ENCODE measurements at regions not wholly inside any gene's neighbourhood (a gene's known extent, or its start where the extent isn't known, plus 50 kb on each side); places are given as distances from the start of the nearest gene placed in this dataset.
"Not testable (repeated sequence)": the region's sequence is repeated elsewhere in the genome, so short reads cannot be mapped to it uniquely, and the experiment has no call there.

DNA sequence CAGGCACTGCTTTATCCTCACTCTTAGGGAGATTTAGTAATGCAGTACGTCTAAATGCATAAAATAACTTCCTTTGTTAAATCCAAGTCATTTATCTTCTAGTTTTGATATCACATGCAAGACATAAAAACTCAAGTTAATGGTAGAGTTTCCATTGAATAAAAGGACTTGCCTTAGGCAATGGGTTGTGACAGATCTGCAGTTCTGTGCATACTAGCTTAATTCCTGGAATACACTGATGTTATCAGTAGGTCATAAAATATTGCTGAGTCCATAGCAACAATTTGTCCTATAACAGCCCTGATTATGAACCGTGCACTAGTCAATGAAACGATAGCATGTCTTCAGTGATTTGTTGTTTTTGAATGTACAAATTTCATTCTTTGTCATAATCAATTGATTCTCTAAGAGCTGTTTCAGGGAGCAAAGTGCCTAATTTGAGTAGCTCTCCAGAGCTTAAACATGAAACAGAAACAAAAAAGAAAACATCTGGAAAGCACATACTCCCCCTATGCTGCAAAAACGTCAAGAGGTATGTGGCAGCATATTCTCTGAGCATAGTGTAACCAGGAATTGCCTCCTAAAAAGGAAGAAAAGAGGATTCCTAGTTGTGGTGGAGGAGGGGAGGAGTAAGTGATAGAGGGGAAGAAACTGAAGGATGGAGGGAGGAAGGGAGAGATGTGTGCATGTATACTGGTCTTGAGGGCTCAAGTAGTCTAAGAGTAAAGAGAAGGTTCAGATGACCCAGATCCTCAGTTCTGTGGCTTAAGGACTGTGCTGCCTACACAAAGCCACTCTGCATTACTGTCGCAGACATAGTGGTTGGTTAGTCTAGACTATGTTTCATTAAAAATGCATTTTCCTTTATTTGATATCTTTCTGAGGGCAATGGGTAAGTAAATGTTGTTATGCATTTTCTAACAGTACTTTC is 589.2 kb downstream of the PRR16 start:
- no peaks in the 10 kb centered on the region for H3K4me1 Mint-ChIP-seq
- no peaks in the 10 kb centered on the region for H3K27me3 Mint-ChIP-seq
- H3K36me3 Mint-ChIP-seq = no peaks in the 10 kb centered on the region
- DNase-seq (no peak), ATAC-seq (ENCODE audit: low read depth) (no peak)
- no peak overlapping the region for H3K4me3 Mint-ChIP-seq
- no peak overlapping the region for H3K27ac Mint-ChIP-seq
- POLR2A ChIA-PET = no interaction called here
- H3K9me3 Mint-ChIP-seq = peaks cover 1% of the 10 kb centered on the region

DNA sequence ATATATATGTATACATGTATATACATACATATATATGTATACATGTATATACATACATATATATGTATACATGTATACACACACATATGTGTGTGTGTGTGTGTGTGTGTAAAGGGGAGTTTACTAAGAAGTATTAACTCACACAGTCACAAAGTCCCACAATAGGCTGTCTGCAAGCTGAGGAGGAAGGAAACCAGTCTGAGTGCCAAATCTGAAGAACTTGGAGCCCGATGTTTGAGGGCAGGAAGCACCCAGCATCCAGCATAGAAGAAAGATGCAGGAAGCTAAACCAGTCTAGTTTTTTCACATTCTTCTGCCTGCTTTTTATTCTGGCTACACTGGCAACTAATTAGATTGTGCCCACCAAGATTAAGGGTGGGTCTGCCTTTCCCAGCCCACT is 591.5 kb downstream of the PRR16 start:
- Mint-ChIP-seq H3K9me3 (peaks cover 1% of the 10 kb centered on the region), H3K36me3 (no peaks in the 10 kb centered on the region), H3K4me3 (no peak overlapping the region), H3K27me3 (no peaks in the 10 kb centered on the region), H3K27ac (no peak overlapping the region), H3K4me1 (no peaks in the 10 kb centered on the region)
- DNase-seq (no peak), ATAC-seq (ENCODE audit: low read depth) (no peak)
- POLR2A ChIA-PET = no interaction called here

DNA sequence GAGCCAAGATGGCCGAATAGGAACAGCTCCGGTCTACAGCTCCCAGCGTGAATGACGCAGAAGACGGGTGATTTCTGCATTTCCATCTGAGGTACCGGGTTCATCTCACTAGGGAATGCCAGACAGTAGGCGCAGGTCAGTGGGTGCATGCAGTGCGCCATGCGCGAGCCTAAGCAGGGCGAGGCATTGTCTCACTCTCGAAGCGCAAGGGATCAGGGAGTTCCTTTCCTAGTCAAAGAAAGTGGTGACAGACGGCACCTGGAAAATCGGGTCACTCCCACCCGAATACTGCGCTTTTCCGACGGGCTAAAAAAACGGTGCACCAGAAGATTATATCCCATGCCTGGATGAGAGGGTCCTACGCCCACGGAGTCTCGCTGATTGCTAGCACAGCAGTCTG is 600.1 kb downstream of the PRR16 start:
- H3K36me3 Mint-ChIP-seq; H3K9me3 Mint-ChIP-seq; H3K27ac Mint-ChIP-seq; POLR2A ChIA-PET; ATAC-seq (ENCODE audit: low read depth); H3K27me3 Mint-ChIP-seq; H3K4me1 Mint-ChIP-seq; H3K4me3 Mint-ChIP-seq; DNase-seq: not testable (repeated sequence)

DNA sequence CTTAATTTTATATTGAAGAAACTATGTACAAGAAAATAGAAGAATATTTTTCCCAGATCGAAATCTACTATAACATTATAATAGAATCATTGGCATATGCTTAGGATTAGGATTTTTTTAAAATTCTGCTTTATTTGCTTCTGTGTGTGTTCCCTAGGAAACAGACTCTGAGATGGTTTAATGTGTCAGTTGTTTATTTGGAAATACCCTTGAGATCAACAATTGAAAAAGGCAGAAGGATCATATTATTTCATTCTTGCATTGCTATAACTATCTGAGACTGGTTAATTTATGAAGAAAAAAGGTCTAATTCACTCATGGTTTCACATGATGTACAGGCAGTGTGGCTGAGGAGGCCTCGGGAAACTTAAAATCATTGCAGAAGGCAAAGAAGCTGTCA is 622.6 kb downstream of the PRR16 start:
- Mint-ChIP-seq H3K27me3 (no peaks in the 10 kb centered on the region), H3K4me1 (no peaks in the 10 kb centered on the region), H3K9me3 (peaks cover 4% of the 10 kb centered on the region), H3K27ac (no peak overlapping the region), H3K4me3 (no peak overlapping the region), H3K36me3 (no peaks in the 10 kb centered on the region)
- ATAC-seq (ENCODE audit: low read depth) (no peak), DNase-seq (no peak)
- POLR2A ChIA-PET = no interaction called here

DNA sequence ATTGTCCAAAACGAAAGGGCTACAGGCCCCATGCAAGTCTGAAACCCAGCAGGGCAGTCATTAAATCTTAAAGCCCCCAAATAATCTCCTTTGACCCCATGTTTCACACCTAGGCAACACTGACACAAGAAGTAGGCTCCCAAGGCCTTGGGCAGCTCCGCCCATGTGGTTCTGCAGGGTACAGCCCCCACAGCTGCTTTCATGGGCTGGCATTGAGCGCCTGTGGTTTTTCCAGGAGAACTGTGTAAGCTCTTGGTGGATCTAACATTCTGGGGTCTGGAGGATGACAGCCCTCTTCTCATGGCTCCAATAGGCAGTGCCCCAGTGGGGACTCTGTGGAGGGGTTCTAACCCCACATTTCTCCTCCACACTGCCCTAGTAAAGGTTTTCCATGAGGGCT is 623.5 kb downstream of the PRR16 start:
- Mint-ChIP-seq H3K4me3 (no peak overlapping the region), H3K9me3 (peaks cover 4% of the 10 kb centered on the region), H3K36me3 (no peaks in the 10 kb centered on the region), H3K27ac (no peak overlapping the region), H3K4me1 (no peaks in the 10 kb centered on the region), H3K27me3 (no peaks in the 10 kb centered on the region)
- DNase-seq = no peak
- POLR2A ChIA-PET = no interaction called here
- no peak for ATAC-seq (ENCODE audit: low read depth)

DNA sequence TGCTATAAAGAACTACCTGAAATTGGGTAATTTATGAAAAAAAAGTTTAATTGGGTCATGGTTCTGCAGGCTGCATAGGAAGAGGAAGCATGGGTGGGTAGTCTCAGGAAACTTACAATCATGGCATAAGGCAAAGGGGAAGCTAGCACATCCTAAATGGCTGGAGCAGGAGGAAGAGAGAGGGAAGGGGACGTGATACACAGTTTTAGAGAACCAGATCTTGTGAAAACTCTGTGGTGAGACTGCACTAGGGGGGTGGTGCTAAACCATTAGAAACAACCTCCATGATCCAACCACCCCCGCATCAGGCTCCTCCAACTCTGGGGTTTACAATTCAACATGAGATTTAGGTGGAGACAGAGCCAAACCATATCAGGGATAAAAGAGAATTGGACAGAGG is 624.2 kb downstream of the PRR16 start:
- Mint-ChIP-seq H3K27me3 (no peaks in the 10 kb centered on the region), H3K9me3 (peaks cover 4% of the 10 kb centered on the region), H3K36me3 (no peaks in the 10 kb centered on the region), H3K27ac (no peak overlapping the region), H3K4me1 (no peaks in the 10 kb centered on the region), H3K4me3 (no peak overlapping the region)
- POLR2A ChIA-PET = no interaction called here
- ATAC-seq (ENCODE audit: low read depth) = no peak
- no peak for DNase-seq

DNA sequence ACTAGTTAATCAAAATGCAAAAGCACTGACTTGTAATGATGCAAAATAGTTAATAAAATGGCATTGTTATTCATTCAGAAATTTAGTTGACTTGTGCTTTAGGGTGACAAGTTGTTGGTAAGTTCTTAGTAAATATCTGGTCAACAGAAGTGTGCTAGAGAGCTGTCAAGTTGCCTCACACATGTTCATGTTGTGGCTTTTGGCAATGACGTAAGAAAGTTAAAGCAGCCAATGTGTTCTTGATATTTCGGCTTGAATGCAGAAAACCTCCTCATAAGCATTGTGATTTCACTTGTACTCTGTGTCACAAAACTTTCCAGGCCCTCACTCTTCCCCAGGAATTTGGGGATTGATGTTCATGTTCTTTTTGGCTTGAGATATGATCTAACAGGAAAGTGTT is 626.7 kb downstream of the PRR16 start:
- Mint-ChIP-seq H3K4me3 (no peak overlapping the region), H3K27ac (no peak overlapping the region), H3K27me3 (no peaks in the 10 kb centered on the region), H3K9me3 (peaks cover 4% of the 10 kb centered on the region), H3K36me3 (no peaks in the 10 kb centered on the region), H3K4me1 (no peaks in the 10 kb centered on the region)
- POLR2A ChIA-PET = no interaction called here
- ATAC-seq (ENCODE audit: low read depth) = no peak
- DNase-seq = no peak

DNA sequence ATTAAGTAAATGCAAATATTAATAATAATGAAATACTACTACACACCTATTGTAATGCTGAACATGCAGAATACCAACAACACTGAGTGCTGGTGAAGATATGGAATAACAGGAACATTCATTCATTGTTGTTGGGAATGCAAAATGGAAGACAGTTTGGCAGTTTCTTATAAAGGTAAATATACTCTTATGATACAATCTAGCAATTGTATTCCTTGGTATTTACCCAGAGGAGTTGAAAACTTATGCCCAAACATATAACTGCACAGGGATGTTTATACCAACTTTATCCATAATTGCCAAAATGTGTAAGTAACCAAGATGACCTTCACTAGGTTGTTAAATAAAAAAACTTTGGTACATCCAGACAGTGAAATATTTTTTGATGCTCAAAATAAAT is 636.8 kb downstream of the PRR16 start:
- POLR2A ChIA-PET = no interaction called here
- no peaks in the 10 kb centered on the region for H3K4me1 Mint-ChIP-seq
- no peak for ATAC-seq (ENCODE audit: low read depth)
- H3K36me3 Mint-ChIP-seq = no peaks in the 10 kb centered on the region
- no peaks in the 10 kb centered on the region for H3K9me3 Mint-ChIP-seq
- no peak overlapping the region for H3K4me3 Mint-ChIP-seq
- H3K27me3 Mint-ChIP-seq = no peaks in the 10 kb centered on the region
- no peak overlapping the region for H3K27ac Mint-ChIP-seq
- no peak for DNase-seq

DNA sequence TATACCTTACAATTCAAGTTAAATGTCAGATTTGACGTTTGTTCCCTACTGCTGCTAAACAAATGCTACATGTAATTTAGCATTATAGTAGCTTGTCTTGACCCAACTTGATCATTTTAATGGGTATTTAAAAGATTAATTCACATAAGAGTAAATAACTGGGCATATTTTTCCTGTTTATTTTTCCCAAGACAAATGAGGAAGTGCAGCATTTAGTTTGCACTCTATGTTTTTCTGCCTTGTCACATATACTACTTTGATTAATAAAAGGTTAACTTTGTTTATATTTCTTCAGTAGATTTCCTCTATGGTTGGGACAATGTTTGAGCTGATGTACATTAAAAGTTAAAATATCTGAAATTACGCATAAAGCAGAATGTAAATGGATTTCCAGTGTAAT is 641.8 kb downstream of the PRR16 start:
- POLR2A ChIA-PET = no interaction called here
- Mint-ChIP-seq H3K9me3 (no peaks in the 10 kb centered on the region), H3K4me1 (no peaks in the 10 kb centered on the region), H3K27me3 (no peaks in the 10 kb centered on the region), H3K27ac (no peak overlapping the region), H3K36me3 (no peaks in the 10 kb centered on the region), H3K4me3 (no peak overlapping the region)
- ATAC-seq (ENCODE audit: low read depth) = no peak
- DNase-seq = no peak

DNA sequence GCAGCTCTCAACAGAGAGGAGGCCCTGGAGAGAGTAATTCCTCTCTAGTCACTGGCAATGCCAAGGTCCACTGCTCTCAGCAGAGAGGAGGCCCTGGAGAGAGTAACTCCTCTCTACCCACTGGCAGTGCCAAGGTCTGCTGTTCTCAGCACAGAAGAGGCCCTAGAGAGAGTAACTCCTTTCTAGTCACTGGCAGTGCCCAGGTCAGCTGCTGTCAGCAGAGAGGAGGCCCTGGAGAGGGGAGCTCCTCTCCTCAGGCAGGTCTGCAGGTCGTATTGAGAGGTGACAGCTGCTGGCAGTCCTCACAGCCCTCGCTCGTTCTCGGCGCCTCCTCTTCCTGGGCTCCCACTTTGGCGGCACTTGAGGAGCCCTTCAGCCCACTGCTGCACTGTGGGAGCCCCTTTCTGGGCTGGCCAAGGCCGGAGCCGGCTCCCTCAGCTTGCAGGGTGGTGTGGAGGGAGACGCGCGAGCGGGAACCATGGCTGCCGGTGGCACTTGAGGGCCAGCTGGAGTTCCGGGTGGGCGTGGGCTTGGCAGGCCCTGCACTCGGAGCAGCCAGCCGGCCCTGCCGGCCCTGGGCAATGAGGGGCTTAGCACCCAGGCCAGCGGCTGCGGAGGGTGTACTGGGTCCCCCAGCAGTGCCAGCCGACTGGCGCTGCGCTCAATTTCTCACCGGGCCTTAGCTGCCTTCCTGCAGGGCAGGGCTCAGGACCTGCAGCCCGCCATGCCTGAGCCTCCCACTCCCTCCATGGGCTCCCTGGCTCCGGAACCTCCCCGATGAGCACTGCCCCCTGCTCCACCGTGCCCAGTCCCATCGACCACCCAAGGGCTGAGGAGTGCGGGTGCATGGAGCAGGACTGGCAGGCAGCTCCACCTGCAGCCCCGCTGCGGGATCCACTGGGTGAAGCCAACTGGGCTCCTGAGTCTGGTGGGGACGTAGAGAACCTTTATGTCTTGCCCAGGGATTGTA is 642.9 kb downstream of the PRR16 start:
- H3K36me3 Mint-ChIP-seq; ATAC-seq (ENCODE audit: low read depth); H3K27me3 Mint-ChIP-seq; H3K4me1 Mint-ChIP-seq; DNase-seq; H3K9me3 Mint-ChIP-seq; POLR2A ChIA-PET; H3K4me3 Mint-ChIP-seq; H3K27ac Mint-ChIP-seq: not testable (repeated sequence)

DNA sequence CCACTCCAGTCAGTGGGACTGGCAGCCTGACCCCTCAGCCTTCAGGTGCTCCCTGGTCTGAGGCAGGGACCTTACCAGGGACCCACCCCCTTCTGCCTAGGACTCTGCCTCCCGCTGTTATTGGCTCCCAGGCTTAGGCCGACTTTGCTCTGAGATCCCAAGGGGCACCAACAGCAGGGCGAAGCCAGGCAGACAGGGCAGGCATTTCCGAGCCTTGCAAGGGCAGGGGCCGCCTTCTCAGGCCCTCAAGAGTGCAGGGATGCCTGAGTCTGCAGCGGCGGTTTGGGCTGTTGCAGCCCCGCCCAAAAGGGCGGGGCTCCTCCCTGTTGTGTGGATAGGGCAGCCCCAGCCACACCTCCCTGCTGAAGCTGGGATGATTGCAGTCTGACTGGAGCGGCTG is 644.6 kb downstream of the PRR16 start:
- Mint-ChIP-seq H3K4me3 (no peak overlapping the region), H3K27ac (no peak overlapping the region), H3K27me3 (no peaks in the 10 kb centered on the region), H3K4me1 (no peaks in the 10 kb centered on the region), H3K9me3 (no peaks in the 10 kb centered on the region), H3K36me3 (no peaks in the 10 kb centered on the region)
- ATAC-seq (ENCODE audit: low read depth) (no peak), DNase-seq (no peak)
- POLR2A ChIA-PET = no interaction called here

DNA sequence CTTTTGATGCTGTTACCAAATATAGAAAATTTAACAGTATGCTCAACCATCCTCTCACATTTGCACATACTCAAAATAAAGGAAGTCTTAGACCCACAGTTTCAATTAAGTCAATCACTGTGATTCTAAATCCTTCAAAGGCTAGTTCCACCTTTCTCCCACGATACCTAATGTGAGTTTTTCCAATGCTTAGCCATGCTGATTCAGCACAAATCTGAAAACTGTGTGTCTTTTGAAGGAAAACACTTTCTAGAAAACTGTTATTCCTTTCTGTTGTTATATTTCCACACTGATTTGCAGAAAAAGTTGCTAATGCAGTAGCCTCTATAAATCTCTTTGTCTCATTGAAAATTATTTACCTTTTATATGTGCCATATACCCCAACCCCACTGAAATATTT is 645.7 kb downstream of the PRR16 start:
- ATAC-seq (ENCODE audit: low read depth) = no peak
- no peaks in the 10 kb centered on the region for H3K9me3 Mint-ChIP-seq
- H3K27me3 Mint-ChIP-seq = no peaks in the 10 kb centered on the region
- no peaks in the 10 kb centered on the region for H3K36me3 Mint-ChIP-seq
- POLR2A ChIA-PET = no interaction called here
- DNase-seq = no peak
- no peaks in the 10 kb centered on the region for H3K4me1 Mint-ChIP-seq
- H3K27ac Mint-ChIP-seq = no peak overlapping the region
- no peak overlapping the region for H3K4me3 Mint-ChIP-seq

DNA sequence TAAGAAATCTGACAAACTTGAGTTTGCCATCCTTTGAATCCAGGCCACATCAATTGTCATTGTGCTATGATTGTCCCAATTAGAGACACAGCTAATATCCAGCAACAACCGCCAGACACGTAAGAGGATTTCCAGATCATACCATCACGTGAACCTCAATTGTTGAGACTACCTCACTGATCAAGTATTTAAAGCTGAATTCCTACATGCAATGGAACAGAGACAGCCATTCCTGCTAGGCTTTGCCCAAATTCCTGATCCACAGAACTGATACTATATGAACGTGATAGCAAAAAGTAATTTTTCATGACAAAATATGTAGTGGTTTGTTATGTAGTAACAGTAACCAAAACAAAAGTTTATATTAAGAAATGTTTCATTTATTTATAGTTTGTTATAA is 657.7 kb downstream of the PRR16 start:
- no peak overlapping the region for H3K27ac Mint-ChIP-seq
- POLR2A ChIA-PET = no interaction called here
- peaks cover under 1% of the 10 kb centered on the region for H3K9me3 Mint-ChIP-seq
- no peaks in the 10 kb centered on the region for H3K36me3 Mint-ChIP-seq
- no peaks in the 10 kb centered on the region for H3K4me1 Mint-ChIP-seq
- no peak for ATAC-seq (ENCODE audit: low read depth)
- H3K27me3 Mint-ChIP-seq = no peaks in the 10 kb centered on the region
- no peak for DNase-seq
- no peak overlapping the region for H3K4me3 Mint-ChIP-seq

DNA sequence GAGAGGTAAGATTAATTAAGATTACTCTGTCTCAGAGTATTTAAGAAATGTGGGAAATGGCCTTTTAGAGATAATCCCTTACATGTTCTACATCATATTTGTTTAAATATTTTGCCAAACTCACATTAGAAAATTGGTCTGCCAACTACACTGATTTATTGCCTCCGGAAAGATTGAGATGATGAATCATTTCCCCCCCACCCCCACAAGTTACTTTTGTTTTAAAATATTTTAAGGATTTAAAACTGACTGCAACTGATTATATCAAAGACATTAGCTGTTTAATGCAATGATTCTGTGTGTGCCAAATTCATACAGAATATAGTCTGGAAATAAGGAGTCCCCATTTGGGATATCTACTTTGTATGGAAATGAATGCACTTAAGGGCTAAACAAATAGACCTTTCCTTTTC is 674.4 kb downstream of the PRR16 start:
- POLR2A ChIA-PET = no interaction called here
- H3K4me3 Mint-ChIP-seq = no peak overlapping the region
- H3K9me3 Mint-ChIP-seq = peaks cover 6% of the 10 kb centered on the region
- DNase-seq = no peak
- no peaks in the 10 kb centered on the region for H3K36me3 Mint-ChIP-seq
- no peak for ATAC-seq (ENCODE audit: low read depth)
- no peaks in the 10 kb centered on the region for H3K27me3 Mint-ChIP-seq
- no peaks in the 10 kb centered on the region for H3K4me1 Mint-ChIP-seq
- no peak overlapping the region for H3K27ac Mint-ChIP-seq
